ENCODE measurements at regions not wholly inside any gene's neighbourhood (a gene's known extent, or its start where the extent isn't known, plus 50 kb on each side); places are given as distances from the start of the nearest gene placed in this dataset.
"Not testable (repeated sequence)": the region's sequence is repeated elsewhere in the genome, so short reads cannot be mapped to it uniquely, and the experiment has no call there.

GRCh38 chr11:94235772-94236171, 68.6 kb upstream of the IZUMO1R start:
- ATAC-seq = not testable (repeated sequence)

GRCh38 chr11:94236416-94236815, 68.0 kb upstream of the IZUMO1R start:
- not testable (repeated sequence) for ATAC-seq

GRCh38 chr11:94237447-94238153, 66.8 kb upstream of the IZUMO1R start:
- not testable (repeated sequence) for ATAC-seq

- ATAC-seq = peak; percentile 48
Observed at GRCh38 chr11:94238154-94238735, 66.1 kb upstream of the IZUMO1R start.

- ATAC-seq = not testable (repeated sequence)
Observed at GRCh38 chr11:94238774-94239173, 65.6 kb upstream of the IZUMO1R start.

GRCh38 chr11:94241896-94242295, 62.5 kb upstream of the IZUMO1R start:
- no peak for ATAC-seq

- ATAC-seq = no peak
Observed at GRCh38 chr11:94243571-94244515, 60.5 kb upstream of the IZUMO1R start.

- peak; percentile 71 for ATAC-seq
Observed at GRCh38 chr11:94245121-94245520, 59.3 kb upstream of the IZUMO1R start.

- not testable (repeated sequence) for ATAC-seq
Observed at GRCh38 chr11:94248301-94248700, 56.1 kb upstream of the IZUMO1R start.

- ATAC-seq = no peak
Observed at GRCh38 chr11:94254214-94254613, 50.2 kb upstream of the IZUMO1R start.
